Thoracic aorta (tissue), 2 donors: ENCODE measurements at regions not wholly inside any gene's neighbourhood (a gene's known extent, or its start where the extent isn't known, plus 50 kb on each side); places are given as distances from the start of the nearest gene placed in this dataset.

Experiments used
- ATAC-seq: fragments of 150-250 bp; one replicate; pipeline ENCODE4 v1.8.0; 2017; ENCODE audit warnings: low read depth; ENCODE audit not compliant: insufficient number of reproducible peaks, low FRiP score
- DNase-seq: peaks from one replicate; pipeline ENCODE4 v3.0.0-alpha.2; 2020; ENCODE audit warnings: low spot score
- H3K27ac ChIP-seq, 2 donors: fragments of 200-600 bp; sonication (generic); 1 replicate in 1 of 2; 2 replicates in 1 of 2; pipeline ENCODE4 v1.5.1; 2016; ENCODE audit warnings: mild to moderate bottlenecking in 2 of 2, moderate library complexity in 2 of 2
- H3K27me3 ChIP-seq: fragments of 200-600 bp; sonication (generic); replicated peaks from 2 replicates; pipeline ENCODE4 v1.6.0; 2016; ENCODE audit warnings: mild to moderate bottlenecking; ENCODE audit not compliant: insufficient read depth
- H3K36me3 ChIP-seq: fragments of 200-600 bp; sonication (generic); one replicate; pipeline ENCODE4 v1.5.1; 2016
- H3K4me1 ChIP-seq, 2 donors: fragments of 200-600 bp; sonication (generic); 1 replicate in 1 of 2; 2 replicates in 1 of 2; pipeline versions ENCODE4 v1.5.1 to v1.6.0; 2016; ENCODE audit warnings: low read depth in 2 of 2, mild to moderate bottlenecking in 1 of 2; ENCODE audit not compliant: control insufficient read depth in 1 of 2
- H3K4me3 ChIP-seq: fragments of 200-600 bp; sonication (generic); 2 replicates; pipeline ENCODE4 v1.5.1; 2016; ENCODE audit warnings: mild to moderate bottlenecking
- H3K9me3 ChIP-seq: fragments of 200-600 bp; sonication (generic); 2 replicates; pipeline ENCODE4 v1.5.1; 2016
- TF ChIP-seq, protein P1 (sequence below): fragments of 200-600 bp; sonication (generic); IDR thresholded peaks from one replicate; pipeline ENCODE4 v1.5.1; 2019; ENCODE audit warnings: antibody characterized with exemption

DNA sequence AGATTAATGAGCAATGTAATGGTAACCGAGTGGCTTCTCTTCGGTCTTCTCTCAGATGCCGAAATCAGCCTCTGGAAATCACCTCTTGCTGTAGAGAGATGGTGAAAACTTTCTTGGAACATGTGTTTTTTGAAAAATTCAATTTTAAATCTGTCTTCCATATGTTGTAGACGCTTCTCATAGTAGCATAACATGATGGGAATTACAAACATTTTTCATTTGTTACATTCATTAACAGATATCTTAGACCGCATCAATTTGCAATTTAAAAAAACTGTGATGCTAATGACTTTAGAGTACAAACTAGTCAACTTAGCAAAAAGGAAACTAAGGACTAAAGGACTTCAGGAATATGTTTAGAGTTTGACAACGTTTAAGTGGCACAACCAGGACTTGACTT is 275.2 kb downstream of the ASXL3 start:
- no peaks in the 10 kb centered on the region for H3K36me3 ChIP-seq
- DNase-seq (no peak), ATAC-seq (no peak)
- TF ChIP-seq, protein P1, sequence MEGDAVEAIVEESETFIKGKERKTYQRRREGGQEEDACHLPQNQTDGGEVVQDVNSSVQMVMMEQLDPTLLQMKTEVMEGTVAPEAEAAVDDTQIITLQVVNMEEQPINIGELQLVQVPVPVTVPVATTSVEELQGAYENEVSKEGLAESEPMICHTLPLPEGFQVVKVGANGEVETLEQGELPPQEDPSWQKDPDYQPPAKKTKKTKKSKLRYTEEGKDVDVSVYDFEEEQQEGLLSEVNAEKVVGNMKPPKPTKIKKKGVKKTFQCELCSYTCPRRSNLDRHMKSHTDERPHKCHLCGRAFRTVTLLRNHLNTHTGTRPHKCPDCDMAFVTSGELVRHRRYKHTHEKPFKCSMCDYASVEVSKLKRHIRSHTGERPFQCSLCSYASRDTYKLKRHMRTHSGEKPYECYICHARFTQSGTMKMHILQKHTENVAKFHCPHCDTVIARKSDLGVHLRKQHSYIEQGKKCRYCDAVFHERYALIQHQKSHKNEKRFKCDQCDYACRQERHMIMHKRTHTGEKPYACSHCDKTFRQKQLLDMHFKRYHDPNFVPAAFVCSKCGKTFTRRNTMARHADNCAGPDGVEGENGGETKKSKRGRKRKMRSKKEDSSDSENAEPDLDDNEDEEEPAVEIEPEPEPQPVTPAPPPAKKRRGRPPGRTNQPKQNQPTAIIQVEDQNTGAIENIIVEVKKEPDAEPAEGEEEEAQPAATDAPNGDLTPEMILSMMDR = no peak
- H3K27ac ChIP-seq = no peak overlapping the region
- H3K4me1 ChIP-seq = no peaks in the 10 kb centered on the region
- no peak overlapping the region for H3K4me3 ChIP-seq
- no peaks in the 10 kb centered on the region for H3K9me3 ChIP-seq
- no peaks in the 10 kb centered on the region for H3K27me3 ChIP-seq

DNA sequence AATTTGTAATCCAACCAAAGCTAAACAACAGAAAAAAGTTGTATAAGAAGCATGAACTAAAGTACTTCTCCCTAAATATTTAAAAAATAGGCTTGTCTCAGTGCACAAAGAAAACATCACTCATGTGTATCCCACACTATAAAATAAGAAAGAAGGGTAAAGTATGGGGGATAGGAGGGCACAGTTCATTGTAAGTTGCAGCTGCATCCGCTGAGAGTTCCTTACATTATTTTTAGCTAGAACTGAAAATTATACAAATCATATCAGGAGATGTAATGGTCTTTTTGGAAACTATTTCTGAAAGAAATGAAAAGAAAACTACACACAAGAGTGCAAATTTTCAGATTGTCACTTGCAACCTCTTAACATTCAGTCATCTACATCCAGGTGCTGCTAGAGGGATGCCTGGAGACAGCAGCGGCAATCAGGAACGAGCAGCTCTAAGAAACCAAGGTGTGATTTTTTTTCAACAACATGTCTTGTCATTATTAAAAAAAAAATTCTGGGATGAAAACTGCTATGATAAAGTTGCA is 273.6 kb downstream of the ASXL3 start:
- no peaks in the 10 kb centered on the region for H3K4me1 ChIP-seq
- H3K27ac ChIP-seq = no peak overlapping the region
- ATAC-seq = no peak
- no peak for DNase-seq
- H3K27me3 ChIP-seq = no peaks in the 10 kb centered on the region
- TF ChIP-seq, protein P1 = no peak
- no peak overlapping the region for H3K4me3 ChIP-seq
- no peaks in the 10 kb centered on the region for H3K9me3 ChIP-seq
- no peaks in the 10 kb centered on the region for H3K36me3 ChIP-seq

DNA sequence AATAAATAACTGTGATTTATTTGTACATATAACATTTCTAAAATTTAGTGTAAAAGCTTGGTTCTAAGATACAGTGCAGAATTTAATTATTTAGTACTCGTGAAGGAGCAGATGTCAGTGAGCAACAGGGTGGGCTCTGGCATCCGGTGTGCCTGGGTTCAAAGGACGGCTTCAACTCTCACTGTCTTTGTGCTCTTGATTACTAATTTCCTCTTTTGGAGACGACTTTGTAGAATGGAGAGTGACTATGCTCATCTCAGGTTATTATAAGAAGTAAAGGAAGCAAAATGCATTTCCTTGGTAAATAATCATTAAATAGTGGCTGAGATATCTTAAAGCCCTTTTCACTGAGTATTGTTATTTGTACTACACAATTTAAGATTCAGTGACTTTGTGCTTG is 271.7 kb downstream of the ASXL3 start:
- TF ChIP-seq, protein P1 = no peak
- H3K27ac ChIP-seq = no peak overlapping the region
- no peak overlapping the region for H3K4me3 ChIP-seq
- DNase-seq (no peak), ATAC-seq (no peak)
- H3K4me1 ChIP-seq = no peaks in the 10 kb centered on the region
- H3K9me3 ChIP-seq = no peaks in the 10 kb centered on the region
- no peaks in the 10 kb centered on the region for H3K36me3 ChIP-seq
- no peaks in the 10 kb centered on the region for H3K27me3 ChIP-seq

DNA sequence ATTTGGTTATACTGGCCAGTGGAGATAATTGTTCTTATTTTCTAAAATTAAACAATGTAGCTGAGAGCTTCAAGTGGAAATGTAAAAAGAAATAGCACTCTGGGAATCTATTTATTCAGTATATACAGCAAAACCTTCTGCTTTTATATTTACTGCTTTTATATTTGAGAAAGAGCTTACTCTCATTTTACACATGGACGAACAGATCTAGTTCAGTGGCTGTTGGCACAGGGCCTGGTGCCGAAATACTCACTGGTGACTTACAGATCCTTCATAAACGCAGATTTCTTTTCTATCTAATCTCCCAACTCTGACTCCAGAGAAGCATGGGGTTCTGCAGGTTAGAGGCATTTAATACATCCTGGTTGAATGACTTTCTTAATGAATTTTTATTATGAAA is 266.2 kb downstream of the ASXL3 start:
- DNase-seq (no peak), ATAC-seq (no peak)
- TF ChIP-seq, protein P1 = no peak
- Histone ChIP-seq H3K27ac (no peak overlapping the region), H3K4me1 (peaks cover 0 to 9% of the 10 kb centered on the region in 2 donors), H3K27me3 (no peaks in the 10 kb centered on the region), H3K4me3 (no peak overlapping the region), H3K36me3 (no peaks in the 10 kb centered on the region), H3K9me3 (no peaks in the 10 kb centered on the region)

DNA sequence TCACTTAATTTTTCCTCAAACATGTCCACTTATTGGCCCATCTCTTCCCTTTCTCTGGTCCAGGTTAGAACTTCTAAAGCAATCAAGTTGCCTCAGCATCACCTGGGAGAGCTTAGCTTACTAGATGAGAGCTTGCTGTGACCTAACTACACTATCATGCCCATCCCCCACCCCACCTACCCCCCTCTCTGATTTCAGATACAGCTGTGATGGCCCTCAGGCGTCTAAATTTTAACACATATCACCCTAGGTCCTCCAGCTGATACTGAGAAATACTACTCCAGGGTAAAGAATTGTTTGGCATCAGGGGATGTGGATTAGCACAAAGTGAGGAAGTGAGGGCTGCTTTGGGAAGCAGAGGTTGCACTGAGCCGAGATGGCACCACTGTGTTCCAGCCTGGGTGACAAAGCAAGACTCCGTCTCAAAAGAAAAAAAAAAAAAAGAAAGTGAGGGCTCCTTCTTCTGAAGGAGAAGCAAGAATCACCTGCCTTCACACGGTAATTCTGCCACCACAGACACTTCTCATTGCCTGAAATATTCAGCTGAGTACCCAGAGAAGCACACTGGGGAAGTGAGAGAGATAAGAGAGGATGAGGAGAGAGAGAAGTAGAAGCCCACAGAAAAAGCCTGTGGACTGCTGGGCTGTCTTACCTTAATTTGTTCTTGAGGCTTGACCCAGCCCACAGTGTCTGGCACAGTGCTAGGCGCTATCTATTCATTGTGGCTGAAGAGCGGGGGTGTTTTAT is 263.4 kb downstream of the ASXL3 start:
- H3K36me3 ChIP-seq = no peaks in the 10 kb centered on the region
- H3K4me1 ChIP-seq = peaks cover 0 to 9% of the 10 kb centered on the region in 2 donors
- no peak overlapping the region for H3K27ac ChIP-seq
- H3K27me3 ChIP-seq = no peaks in the 10 kb centered on the region
- DNase-seq (no peak), ATAC-seq (no peak)
- H3K4me3 ChIP-seq = no peak overlapping the region
- no peaks in the 10 kb centered on the region for H3K9me3 ChIP-seq
- TF ChIP-seq, protein P1 = no peak
